HepG2 (cell line): ENCODE measurements at regions not wholly inside any gene's neighbourhood (a gene's known extent, or its start where the extent isn't known, plus 50 kb on each side); places are given as distances from the start of the nearest gene placed in this dataset.

ENCODE experiments used
- ATAC-seq: fragments of 200-7000 bp; cut with Tn5 transposase; 3 replicates; pipeline ENCODE4 v1.9.1; 2020; ENCODE audit warnings: mild to moderate bottlenecking, moderate library complexity
- BruUV-seq: library from RNA; stranded (reverse); fragments of 400-500 nt; replicated peaks from 2 replicates; lab custom pipeline; 2021; lab: Mats Ljungman, UMichigan
- CTCF ChIA-PET: fragments of 300-600 bp; formaldehyde crosslinking; extraction: SDS; loops from one replicate; lab custom pipeline; 2021; ENCODE audit warnings: low total read pairs, inconsistent platforms, low intra/inter-chr PET ratio; lab: Yijun Ruan, JAX
- POLR2A ChIA-PET: fragments of 350-600 bp; sonication (Branson Sonifier 250); formaldehyde crosslinking; loops from one replicate; lab custom pipeline; 2020; ENCODE audit warnings: antibody characterized with exemption, inconsistent platforms; lab: Yijun Ruan, JAX
- DNase-seq: peaks from one replicate; pipeline ENCODE4 v3.0.0-alpha.2; 2015; ENCODE audit warnings: low spot score
- FAIRE-seq: peaks from 3 replicates; lab custom pipeline; 2011; peaks lifted over from hg19 to GRCh38; lab: Jason Lieb, UNC
- H2AFZ ChIP-seq: one replicate; pipeline ENCODE4 v1.6.1; 2011; ENCODE audit warnings: low read length, inconsistent platforms
- H3K27ac ChIP-seq: fragments of 300-600 bp; 3 replicates; pipeline ENCODE4 v1.8.0; 2011; ENCODE audit warnings: mixed run types, mild to moderate bottlenecking, mixed read lengths, low read length, inconsistent platforms; ENCODE audit not compliant: insufficient read depth; ENCODE audit errors: extremely low read length
- H3K27me3 ChIP-seq, 2 experiments: fragments of 200-600 bp in 1 of 2; 2 replicates in 1 of 2; 3 replicates in 1 of 2; pipeline versions ENCODE4 v1.6.0 to v1.8.0; 2011; ENCODE audit warnings: low read length in 2 of 2, mild to moderate bottlenecking in 2 of 2, moderate library complexity in 2 of 2, inconsistent platforms in 1 of 2; ENCODE audit not compliant: insufficient read depth in 2 of 2, control insufficient read depth in 1 of 2
- H3K36me3 ChIP-seq, 2 experiments: fragments of 200-600 bp in 1 of 2; replicated peaks in 1 of 2; 2 replicates in 1 of 2; 3 replicates in 1 of 2; pipeline versions ENCODE4 v1.5.1 to v1.8.0; 2011; ENCODE audit warnings: low read length in 2 of 2, inconsistent platforms in 1 of 2; ENCODE audit not compliant: insufficient read depth in 2 of 2, control insufficient read depth in 1 of 2
- H3K4me1 ChIP-seq: 2 replicates; pipeline ENCODE4 v1.5.1; 2012; ENCODE audit warnings: low read length, inconsistent platforms; ENCODE audit not compliant: insufficient read depth
- H3K4me2 ChIP-seq: 2 replicates; pipeline ENCODE4 v1.6.0; 2011; ENCODE audit warnings: low read depth, low read length, inconsistent platforms
- H3K4me3 ChIP-seq, 3 experiments: fragments of 200-600 bp in 1 of 3; sonication (generic), shearing (Covaris generic) in 1 of 3; replicated peaks in 1 of 3; 2 replicates each; pipeline ENCODE4 v1.5.1; 2011 to 2016; ENCODE audit warnings: low read length in 3 of 3, inconsistent platforms in 2 of 3, low read depth in 2 of 3, mild to moderate bottlenecking in 2 of 3, control low read depth in 1 of 3, mixed read lengths in 1 of 3; ENCODE audit not compliant: insufficient read depth in 1 of 3
- H3K79me2 ChIP-seq: one replicate; pipeline ENCODE4 v1.6.1; 2011; ENCODE audit warnings: low read length, inconsistent platforms; ENCODE audit not compliant: insufficient read depth
- H3K9ac ChIP-seq: 2 replicates; pipeline ENCODE4 v1.6.0; 2011; ENCODE audit warnings: mild to moderate bottlenecking, low read depth, low read length, inconsistent platforms; ENCODE audit not compliant: insufficient read depth
- H3K9me3 ChIP-seq: 2 replicates; pipeline ENCODE4 v1.5.1; 2012; ENCODE audit warnings: mild to moderate bottlenecking, low read length
- H4K20me1 ChIP-seq: 2 replicates; pipeline ENCODE4 v1.6.0; 2011; ENCODE audit warnings: inconsistent platforms, mild to moderate bottlenecking, low read length, moderate library complexity; ENCODE audit not compliant: insufficient read depth
- CSRNP1 ChIP-seq: sonication (generic); formaldehyde crosslinking; IDR thresholded peaks from 2 replicates; pipeline ENCODE4 v1.8.1; 2023; ENCODE audit warnings: mild to moderate bottlenecking, missing genetic modification reagents
- GLMP ChIP-seq: sonication (generic); formaldehyde crosslinking; IDR thresholded peaks from 2 replicates; pipeline ENCODE4 v1.9.0; 2021; ENCODE audit warnings: missing genetic modification reagents, mild to moderate bottlenecking, borderline replicate concordance
- HNRNPUL1 ChIP-seq: fragments of 200-400 bp; formaldehyde crosslinking; IDR thresholded peaks from 2 replicates; pipeline ENCODE4 v1.6.1; 2017; ENCODE audit warnings: low read depth, mild to moderate bottlenecking, low read length, moderate library complexity
- LRRFIP1 ChIP-seq: sonication (generic); formaldehyde crosslinking; conservative IDR thresholded peaks from 2 replicates; pipeline ENCODE4 v1.4.0; 2020; ENCODE audit warnings: missing genetic modification reagents
- NFRKB ChIP-seq: fragments of 450-650 bp; IDR thresholded peaks from 2 replicates; pipeline ENCODE4 v1.6.1; 2017
- PLSCR1 ChIP-seq: sonication (generic); formaldehyde crosslinking; IDR thresholded peaks from 2 replicates; pipeline ENCODE4 v1.5.0; 2020; ENCODE audit warnings: missing genetic modification reagents, mild to moderate bottlenecking, borderline replicate concordance
- PTBP1 ChIP-seq: fragments of 200-400 bp; formaldehyde crosslinking; IDR thresholded peaks from 2 replicates; pipeline ENCODE4 v1.6.1; 2018; ENCODE audit warnings: low read length, low read depth; ENCODE audit not compliant: poor library complexity, severe bottlenecking
- REXO4 ChIP-seq: sonication (generic); formaldehyde crosslinking; IDR thresholded peaks from 2 replicates; pipeline ENCODE4 v1.8.0; 2022; ENCODE audit warnings: missing genetic modification reagents, mild to moderate bottlenecking, borderline replicate concordance
- TFDP1 ChIP-seq: IDR thresholded peaks from 2 replicates; pipeline ENCODE4 v1.6.1; 2016; ENCODE audit warnings: missing compliant biosample characterization, missing genetic modification reagents, borderline replicate concordance
- ZBTB21 ChIP-seq: sonication (generic); formaldehyde crosslinking; IDR thresholded peaks from 2 replicates; pipeline ENCODE4 v1.4.0; 2020; ENCODE audit warnings: missing genetic modification reagents
- ZNF33B ChIP-seq: sonication (generic); formaldehyde crosslinking; IDR thresholded peaks from 2 replicates; pipeline ENCODE4 v1.5.1; 2020; ENCODE audit warnings: mild to moderate bottlenecking, missing genetic modification reagents
- ZNF644 ChIP-seq: IDR thresholded peaks from 2 replicates; pipeline ENCODE4 v1.6.1; 2016; ENCODE audit warnings: low read depth
- ZNF7 ChIP-seq: IDR thresholded peaks from 2 replicates; pipeline ENCODE4 v1.6.1; 2016; ENCODE audit warnings: missing biosample characterization, missing genetic modification reagents
- WGBS: methylation state at CpG from one replicate; pipeline ENCODE4 v1.1.6; 2017; ENCODE audit warnings: low lambda C conversion rate; 5-methylcytosine and 5-hydroxymethylcytosine counted together
- in situ Hi-C: cut with HindIII; loops from 2 replicates; pipeline ENCODE4 v1.10.0; 2017; ENCODE audit warnings: low pct_unique_long_range_greater_than_20kb; ENCODE audit not compliant: extremely low pct_ligation_motif_present
- intact Hi-C: fragments of 100-400 bp; cut with micrococcal nuclease; formaldehyde crosslinking; loops from one replicate; pipeline ENCODE4 v1.10.0; 2022; ENCODE audit not compliant: unreplicated experiment

- Histone ChIP-seq H2AFZ (no peak overlapping the region), H3K9ac (no peak overlapping the region), H3K27me3 (no peaks in the 10 kb centered on the region; a peak in 1 of 5 replicates), H3K9me3 (no peaks in the 10 kb centered on the region), H3K27ac (no peak overlapping the region), H3K4me3 (no peak overlapping the region), H3K36me3 (no peaks in the 10 kb centered on the region), H3K4me1 (no peaks in the 10 kb centered on the region), H3K79me2 (no peaks in the 10 kb centered on the region), H4K20me1 (no peaks in the 10 kb centered on the region), H3K4me2 (no peak overlapping the region)
- FAIRE-seq (no peak), DNase-seq (no peak), ATAC-seq (no peak)
- POLR2A ChIA-PET, result no interaction called here
- in situ Hi-C loops, result no loop called here
- intact Hi-C loops, result no loop called here
- 11% methylated on average over 3 of the region's 3 CpGs for WGBS
- TF ChIP-seq CSRNP1 (CRISPR knock-in tag) (no peak), HNRNPUL1 (no peak), ZNF644 (no peak), ZNF7 (CRISPR knock-in tag) (no peak), TFDP1 (CRISPR knock-in tag) (no peak), PLSCR1 (no peak), LRRFIP1 (no peak), ZBTB21 (CRISPR knock-in tag) (no peak), PTBP1 (no peak), REXO4 (CRISPR knock-in tag) (no peak), NFRKB (no peak), GLMP (CRISPR knock-in tag) (no peak), ZNF33B (CRISPR knock-in tag) (no peak)
- BruUV-seq, result no TSS peak
- CTCF ChIA-PET, result no interaction called here
Measured at GRCh38 chr7:24025765-24026164, 258.2 kb upstream of the NPY start.
